HepG2 (cell line): ENCODE measurements at regions not wholly inside any gene's neighbourhood (a gene's known extent, or its start where the extent isn't known, plus 50 kb on each side); places are given as distances from the start of the nearest gene placed in this dataset.

Experiments
- ARNTL ChIP-seq: sonication (generic); formaldehyde crosslinking; IDR thresholded peaks from 2 replicates; pipeline ENCODE4 v1.4.0; 2020; ENCODE audit warnings: mild to moderate bottlenecking, missing genetic modification reagents
- CENPT ChIP-seq: sonication (generic); formaldehyde crosslinking; IDR thresholded peaks from 2 replicates; pipeline ENCODE4 v1.8.0; 2022; ENCODE audit warnings: low read depth, mild to moderate bottlenecking, moderate library complexity, missing genetic modification reagents
- GPBP1L1 ChIP-seq: sonication (generic); formaldehyde crosslinking; IDR thresholded peaks from 2 replicates; pipeline ENCODE4 v1.5.0; 2020; ENCODE audit warnings: mild to moderate bottlenecking, missing genetic modification reagents
- HNF4G ChIP-seq, 2 experiments: sonication (generic) in 1 of 2; formaldehyde crosslinking in 1 of 2; IDR thresholded peaks; 2 replicates each; pipeline versions ENCODE4 v1.4.0 to v1.6.1; 2011 to 2020; ENCODE audit warnings: borderline replicate concordance in 2 of 2, low read depth in 2 of 2, mild to moderate bottlenecking in 2 of 2, low read length in 1 of 2, missing genetic modification reagents in 1 of 2, moderate library complexity in 1 of 2
- JUNB ChIP-seq: sonication (generic); formaldehyde crosslinking; IDR thresholded peaks from 2 replicates; pipeline ENCODE4 v1.8.0; 2022; ENCODE audit warnings: missing genetic modification reagents, mild to moderate bottlenecking, borderline replicate concordance
- POLR2A ChIP-seq, 2 experiments: IDR thresholded peaks; 2 replicates each; pipeline ENCODE4 v1.6.1; 2011; ENCODE audit warnings: low read depth in 2 of 2, low read length in 2 of 2, mild to moderate bottlenecking in 1 of 2, moderate library complexity in 1 of 2; ENCODE audit not compliant: insufficient read depth in 1 of 2
- SMARCC2 ChIP-seq: fragments of 450-650 bp; IDR thresholded peaks from 2 replicates; pipeline ENCODE4 v1.6.1; 2017; ENCODE audit warnings: antibody characterized with exemption, mild to moderate bottlenecking
- TAF1 ChIP-seq: sonication (generic); formaldehyde crosslinking; IDR thresholded peaks from 2 replicates; pipeline ENCODE4 v1.4.0; 2020; ENCODE audit warnings: missing genetic modification reagents
- ZBTB1 ChIP-seq: sonication (generic); formaldehyde crosslinking; IDR thresholded peaks from 2 replicates; pipeline ENCODE4 v1.4.0; 2020; ENCODE audit warnings: missing genetic modification reagents, borderline replicate concordance
- ZNF274 ChIP-seq: sonication (generic); formaldehyde crosslinking; IDR thresholded peaks from 2 replicates; pipeline ENCODE4 v1.5.1; 2020; ENCODE audit warnings: mild to moderate bottlenecking, missing genetic modification reagents
- ZNF747 ChIP-seq: sonication (generic); formaldehyde crosslinking; IDR thresholded peaks from 2 replicates; pipeline ENCODE4 v1.8.1; 2023; ENCODE audit warnings: missing genetic modification reagents, mild to moderate bottlenecking, borderline replicate concordance
- TF ChIP-seq, protein P1 (sequence below): sonication (generic); formaldehyde crosslinking; conservative IDR thresholded peaks from 2 replicates; pipeline ENCODE4 v1.4.0; 2020; ENCODE audit warnings: missing genetic modification reagents
- TF ChIP-seq, protein P2 (sequence below): sonication (generic); formaldehyde crosslinking; IDR thresholded peaks from 2 replicates; pipeline ENCODE4 v1.5.0; 2020; ENCODE audit warnings: mild to moderate bottlenecking, missing genetic modification reagents, moderate library complexity
- TF ChIP-seq, protein P3 (sequence below): sonication (generic); formaldehyde crosslinking; IDR thresholded peaks from 2 replicates; pipeline ENCODE4 v1.8.1; 2023; ENCODE audit warnings: mild to moderate bottlenecking, missing genetic modification reagents, borderline replicate concordance

- TF ChIP-seq ZNF747 (CRISPR knock-in tag) (no peak), POLR2A (IDR thresholded peaks at IDR 0.05; ENCODE audit: insufficient read depth in 1 of 2, low read depth in 2 of 2, low read length in 2 of 2) (no peak), CENPT (CRISPR knock-in tag) (no peak), ARNTL (CRISPR knock-in tag) (no peak), ZBTB1 (CRISPR knock-in tag) (no peak), ZNF274 (CRISPR knock-in tag) (no peak), JUNB (CRISPR knock-in tag) (no peak), SMARCC2 (no peak), TAF1 (no peak), GPBP1L1 (no peak), HNF4G (IDR thresholded peaks at IDR 0.05; ENCODE audit: borderline replicate concordance, low read depth, low read length) (no peak), HNF4G (CRISPR knock-in tag; IDR thresholded peaks at IDR 0.05; ENCODE audit: borderline replicate concordance, low read depth) (no peak)
- TF ChIP-seq, protein P1, sequence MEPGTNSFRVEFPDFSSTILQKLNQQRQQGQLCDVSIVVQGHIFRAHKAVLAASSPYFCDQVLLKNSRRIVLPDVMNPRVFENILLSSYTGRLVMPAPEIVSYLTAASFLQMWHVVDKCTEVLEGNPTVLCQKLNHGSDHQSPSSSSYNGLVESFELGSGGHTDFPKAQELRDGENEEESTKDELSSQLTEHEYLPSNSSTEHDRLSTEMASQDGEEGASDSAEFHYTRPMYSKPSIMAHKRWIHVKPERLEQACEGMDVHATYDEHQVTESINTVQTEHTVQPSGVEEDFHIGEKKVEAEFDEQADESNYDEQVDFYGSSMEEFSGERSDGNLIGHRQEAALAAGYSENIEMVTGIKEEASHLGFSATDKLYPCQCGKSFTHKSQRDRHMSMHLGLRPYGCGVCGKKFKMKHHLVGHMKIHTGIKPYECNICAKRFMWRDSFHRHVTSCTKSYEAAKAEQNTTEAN (CRISPR knock-in tag) = no peak
- TF ChIP-seq, protein P2, sequence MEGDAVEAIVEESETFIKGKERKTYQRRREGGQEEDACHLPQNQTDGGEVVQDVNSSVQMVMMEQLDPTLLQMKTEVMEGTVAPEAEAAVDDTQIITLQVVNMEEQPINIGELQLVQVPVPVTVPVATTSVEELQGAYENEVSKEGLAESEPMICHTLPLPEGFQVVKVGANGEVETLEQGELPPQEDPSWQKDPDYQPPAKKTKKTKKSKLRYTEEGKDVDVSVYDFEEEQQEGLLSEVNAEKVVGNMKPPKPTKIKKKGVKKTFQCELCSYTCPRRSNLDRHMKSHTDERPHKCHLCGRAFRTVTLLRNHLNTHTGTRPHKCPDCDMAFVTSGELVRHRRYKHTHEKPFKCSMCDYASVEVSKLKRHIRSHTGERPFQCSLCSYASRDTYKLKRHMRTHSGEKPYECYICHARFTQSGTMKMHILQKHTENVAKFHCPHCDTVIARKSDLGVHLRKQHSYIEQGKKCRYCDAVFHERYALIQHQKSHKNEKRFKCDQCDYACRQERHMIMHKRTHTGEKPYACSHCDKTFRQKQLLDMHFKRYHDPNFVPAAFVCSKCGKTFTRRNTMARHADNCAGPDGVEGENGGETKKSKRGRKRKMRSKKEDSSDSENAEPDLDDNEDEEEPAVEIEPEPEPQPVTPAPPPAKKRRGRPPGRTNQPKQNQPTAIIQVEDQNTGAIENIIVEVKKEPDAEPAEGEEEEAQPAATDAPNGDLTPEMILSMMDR (CRISPR knock-in tag) = no peak
- TF ChIP-seq, protein P3, sequence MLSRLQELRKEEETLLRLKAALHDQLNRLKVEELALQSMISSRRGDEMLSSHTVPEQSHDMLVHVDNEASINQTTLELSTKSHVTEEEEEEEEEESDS (CRISPR knock-in tag) = no peak
These were observed 987.5 kb upstream of the SEL1L start for GRCh38 chr14:82521191-82521590.
